ENCODE measurements at regions not wholly inside any gene's neighbourhood (a gene's known extent, or its start where the extent isn't known, plus 50 kb on each side); places are given as distances from the start of the nearest gene placed in this dataset.
"Not testable (repeated sequence)": the region's sequence is repeated elsewhere in the genome, so short reads cannot be mapped to it uniquely, and the experiment has no call there.

DNA sequence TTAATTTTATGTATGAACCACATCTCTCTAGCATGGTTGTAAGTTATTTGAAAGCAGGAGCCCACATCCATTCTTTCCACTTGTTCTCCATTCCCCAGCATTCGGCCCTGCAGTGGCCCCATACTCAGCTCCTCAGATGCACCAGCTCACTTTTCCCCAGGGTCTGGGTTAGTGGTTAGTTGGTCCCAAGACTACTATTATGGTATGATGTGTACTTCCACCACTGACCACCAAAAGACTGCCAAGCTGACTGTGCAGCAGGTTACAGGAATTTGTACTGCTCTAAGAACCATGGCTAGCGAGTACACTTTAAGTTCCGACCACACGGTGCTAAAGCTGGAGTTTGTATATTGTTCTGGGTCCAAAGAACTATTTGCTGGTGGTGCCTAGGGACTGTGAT lies 413.6 kb upstream of the TCF4 start:
- no peak for DNase-seq

- no peak for DNase-seq
Measured at GRCh38 chr18:56000041-56000440, 412.0 kb upstream of the TCF4 start.

- DNase-seq, result no peak
Measured at GRCh38 chr18:55999641-56000040, 411.6 kb upstream of the TCF4 start.

GRCh38 chr18:55998801-55999385 lies 410.9 kb upstream of the TCF4 start:
- no peak for DNase-seq

GRCh38 chr18:55998071-55998522 lies 410.1 kb upstream of the TCF4 start:
- no peak for DNase-seq

DNA sequence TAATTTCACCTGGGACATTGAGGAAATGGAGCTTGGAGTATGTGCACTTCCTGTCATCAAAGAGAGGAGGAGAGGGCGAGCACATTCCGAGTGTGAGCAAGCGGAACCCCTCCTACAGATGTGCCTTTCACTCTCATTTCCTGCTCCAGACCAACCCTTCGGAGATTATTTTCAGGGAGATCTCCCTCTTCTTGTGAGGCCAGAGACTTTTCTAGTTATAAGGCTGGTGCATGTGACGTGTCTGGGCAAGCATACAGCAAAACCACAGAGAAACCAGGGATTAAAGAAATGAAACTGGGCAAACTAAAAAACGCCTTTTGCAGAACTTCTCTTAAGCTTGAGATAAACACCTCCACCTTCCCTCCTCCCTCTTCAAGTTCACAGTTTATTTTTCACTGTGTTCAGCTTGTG lies 409.2 kb upstream of the TCF4 start:
- DNase-seq, result no peak

DNA sequence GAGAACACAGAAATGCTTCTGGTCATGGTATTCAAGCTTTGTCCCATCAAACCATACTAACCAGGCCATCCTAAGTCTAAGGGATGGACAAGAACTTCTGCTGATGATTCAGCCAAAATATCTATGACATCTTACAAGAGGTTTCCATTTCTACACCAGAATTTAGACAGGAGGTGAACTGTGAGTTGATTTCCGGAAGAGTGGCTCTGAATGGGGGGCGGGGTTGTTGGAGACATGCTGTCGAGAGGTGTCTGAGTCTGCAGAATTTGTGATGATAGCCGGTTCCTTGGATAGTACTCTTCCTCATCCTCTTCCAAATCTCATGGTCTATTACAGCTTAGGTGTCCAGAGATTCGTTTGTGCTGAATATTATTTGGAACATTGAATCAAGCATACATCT lies 408.7 kb upstream of the TCF4 start:
- DNase-seq, result no peak

DNA sequence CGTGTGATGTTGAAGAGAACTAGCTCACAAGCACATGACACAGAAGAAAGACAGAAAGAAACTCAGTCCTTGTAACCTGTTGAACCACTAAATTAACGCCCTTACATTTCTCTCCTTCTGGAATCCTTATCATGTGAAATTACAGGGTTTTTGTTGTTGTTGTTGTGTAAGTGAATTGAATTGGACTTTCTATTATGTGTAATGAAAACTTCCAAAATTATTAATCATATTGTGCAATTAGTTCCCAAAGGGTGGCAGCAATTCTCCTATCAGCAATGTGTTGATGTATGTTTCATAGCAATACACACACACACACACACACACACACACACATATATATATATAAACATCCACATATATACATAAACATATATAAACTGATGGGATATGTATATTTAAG lies 402.2 kb upstream of the TCF4 start:
- DNase-seq, result no peak

DNA sequence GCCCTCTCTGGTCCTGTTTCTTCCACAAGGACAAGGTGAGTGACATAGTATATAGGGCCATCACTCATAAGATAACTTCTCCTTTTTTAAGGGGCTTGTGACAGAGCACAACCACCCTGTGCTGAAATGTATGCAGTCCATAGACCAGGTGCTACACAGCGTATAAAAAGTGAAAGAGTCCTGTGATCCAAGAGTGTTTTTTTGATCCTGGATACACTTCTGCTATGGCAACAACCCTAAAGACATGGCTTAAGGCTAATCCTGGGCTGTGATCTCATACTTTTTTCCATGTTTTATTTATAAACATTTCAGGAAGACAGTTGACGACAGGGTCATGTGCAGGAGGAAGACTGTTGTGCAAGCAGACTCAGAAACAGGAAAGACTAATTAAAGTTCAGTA lies 400.5 kb upstream of the TCF4 start:
- no peak for DNase-seq

DNA sequence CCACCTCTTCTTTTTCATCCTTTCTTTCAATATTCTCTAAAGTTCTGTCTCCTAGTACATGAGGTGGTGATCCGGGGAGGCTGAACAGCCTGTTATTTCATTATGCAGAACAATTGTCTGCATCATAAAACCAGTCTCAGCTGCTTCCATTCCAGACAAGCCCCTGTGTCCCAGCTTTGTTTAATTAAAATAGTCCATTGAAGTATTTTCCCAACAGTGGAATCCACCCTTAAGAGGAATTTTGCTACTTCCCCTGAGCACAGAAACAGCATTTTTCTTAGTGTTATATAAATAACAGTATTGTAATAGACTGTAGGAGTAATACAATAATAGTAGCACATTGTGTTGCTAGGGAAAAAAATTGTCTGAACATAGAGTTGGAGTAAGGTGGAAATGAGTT lies 395.4 kb upstream of the TCF4 start:
- no peak for DNase-seq

DNA sequence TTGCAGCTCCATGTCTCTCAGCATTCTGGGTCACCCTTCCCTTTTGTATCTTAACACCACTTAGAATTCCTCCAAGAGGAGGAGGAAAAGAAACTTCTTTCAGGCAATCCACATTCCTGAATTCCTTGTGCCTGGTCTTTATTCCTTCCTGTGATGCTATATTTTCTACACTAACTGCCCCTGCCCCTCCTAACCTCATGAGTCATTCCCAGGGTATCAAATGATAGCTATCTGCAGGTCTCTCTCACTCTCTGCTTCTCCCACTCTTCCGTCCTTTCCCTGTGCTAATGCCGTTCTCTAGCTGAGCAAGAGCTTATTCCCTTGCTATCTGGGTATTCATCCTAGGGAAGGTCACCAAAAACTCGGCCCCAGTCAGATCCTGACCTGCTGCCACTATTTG lies 395.0 kb upstream of the TCF4 start:
- no peak for DNase-seq

GRCh38 chr18:55981712-55982475 lies 393.9 kb upstream of the TCF4 start:
- no peak for DNase-seq

GRCh38 chr18:55974521-55974920 lies 386.5 kb upstream of the TCF4 start:
- no peak for DNase-seq

DNA sequence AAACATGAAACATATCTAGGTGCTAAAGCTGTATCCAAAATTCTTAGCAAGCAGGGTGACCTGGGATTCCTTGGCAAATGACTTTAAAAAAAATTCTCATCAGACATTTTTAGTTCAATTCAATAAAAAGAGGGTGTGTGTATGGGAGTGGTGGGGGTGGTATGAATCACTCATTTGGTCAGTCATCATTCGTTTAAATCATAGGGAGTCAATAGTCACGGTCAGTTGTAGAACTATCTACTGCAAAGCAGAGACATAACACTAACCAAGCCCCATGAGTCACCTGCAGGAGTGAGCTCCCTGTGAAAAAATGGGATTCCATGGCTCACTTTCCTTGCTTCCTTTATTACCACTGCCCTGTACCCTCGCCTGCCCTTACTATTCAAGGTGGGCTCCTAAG lies 380.6 kb upstream of the TCF4 start:
- DNase-seq, result no peak

DNA sequence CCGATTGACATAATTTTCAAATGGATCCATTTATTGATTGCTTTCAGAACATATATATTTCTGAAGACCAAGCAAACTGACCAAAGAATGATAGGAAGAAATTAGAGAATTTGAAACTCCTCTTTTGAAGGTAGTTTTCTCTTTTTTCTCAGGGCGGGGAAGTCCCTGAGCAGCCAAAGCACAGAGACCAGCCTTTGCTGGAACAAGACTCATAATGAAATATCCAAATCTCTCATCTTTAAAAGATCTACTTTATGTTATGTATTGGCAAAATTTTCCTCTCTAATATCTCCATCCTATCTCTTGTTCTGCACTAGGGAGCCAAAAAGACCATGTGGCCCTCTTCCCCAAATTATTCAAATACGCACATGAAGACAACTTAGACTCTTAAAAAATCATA lies 379.0 kb upstream of the TCF4 start:
- no peak for DNase-seq

GRCh38 chr18:55964171-55964570 lies 376.2 kb upstream of the TCF4 start:
- no peak for DNase-seq

- no peak for DNase-seq
Measured at GRCh38 chr18:55953326-55953725, 365.3 kb upstream of the TCF4 start.

- not testable (repeated sequence) for DNase-seq
Measured at GRCh38 chr18:55951738-55952137, 363.7 kb upstream of the TCF4 start.

- no peak for DNase-seq
Measured at GRCh38 chr18:55950379-55951166, 362.6 kb upstream of the TCF4 start.

DNA sequence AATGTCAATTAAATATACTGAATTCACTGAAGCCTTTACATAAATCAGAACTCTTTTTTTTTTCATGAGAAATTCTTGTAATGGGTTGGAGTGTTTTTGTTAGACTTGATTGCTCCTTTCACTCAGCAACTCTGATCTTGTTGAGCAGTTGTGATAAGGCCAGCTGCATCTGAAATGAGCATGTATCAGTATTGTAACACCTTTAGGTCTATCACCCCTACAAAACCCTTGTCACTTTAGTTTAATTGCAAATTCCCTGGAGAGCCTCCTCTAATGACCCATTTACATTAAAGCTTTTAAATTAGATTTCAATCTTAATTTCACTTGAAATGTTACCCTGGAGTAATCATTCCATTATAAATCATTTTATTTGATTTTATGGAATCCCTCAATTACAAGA lies 346.8 kb upstream of the TCF4 start:
- DNase-seq, result no peak

- no peak for DNase-seq
Measured at GRCh38 chr18:55932675-55933074, 344.7 kb upstream of the TCF4 start.

DNA sequence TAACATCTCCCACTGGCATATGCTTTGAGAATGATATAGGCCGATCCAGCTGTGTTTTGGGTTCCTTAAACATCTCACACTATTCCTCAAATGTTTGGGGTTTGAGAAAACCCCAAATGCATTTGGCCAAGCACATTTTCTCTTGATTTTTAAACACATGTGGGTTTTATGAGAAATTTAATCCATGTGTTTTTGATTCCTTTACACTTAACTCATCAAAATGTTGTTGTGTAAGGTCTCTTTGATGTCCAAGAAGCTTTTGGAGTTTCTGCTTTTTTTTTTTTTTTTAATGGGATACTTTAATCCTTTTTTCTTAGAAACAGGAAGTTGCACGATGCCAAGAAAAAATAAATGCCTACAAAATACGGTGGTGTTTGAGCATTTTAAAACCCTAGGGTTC lies 339.8 kb upstream of the TCF4 start:
- DNase-seq, result no peak

DNA sequence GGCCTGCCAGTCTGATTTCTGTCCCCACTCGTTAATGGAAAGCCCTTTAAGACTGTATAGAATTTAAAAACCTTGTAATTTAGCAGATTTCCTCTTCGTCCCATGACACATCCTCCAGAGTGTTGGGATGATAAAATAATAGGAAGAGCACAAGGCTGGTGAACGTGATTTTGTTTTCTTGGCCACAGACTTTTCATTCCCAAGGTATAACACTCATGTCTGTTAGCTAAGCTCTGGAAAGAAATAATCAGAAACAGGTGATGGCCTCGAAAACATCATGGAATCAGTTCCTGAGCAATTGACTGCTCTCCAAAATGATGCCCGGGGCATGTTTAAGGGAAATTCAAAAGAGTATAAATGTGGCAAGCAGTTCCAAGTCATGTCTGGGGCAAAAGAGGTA lies 337.8 kb upstream of the TCF4 start:
- DNase-seq, result no peak

DNA sequence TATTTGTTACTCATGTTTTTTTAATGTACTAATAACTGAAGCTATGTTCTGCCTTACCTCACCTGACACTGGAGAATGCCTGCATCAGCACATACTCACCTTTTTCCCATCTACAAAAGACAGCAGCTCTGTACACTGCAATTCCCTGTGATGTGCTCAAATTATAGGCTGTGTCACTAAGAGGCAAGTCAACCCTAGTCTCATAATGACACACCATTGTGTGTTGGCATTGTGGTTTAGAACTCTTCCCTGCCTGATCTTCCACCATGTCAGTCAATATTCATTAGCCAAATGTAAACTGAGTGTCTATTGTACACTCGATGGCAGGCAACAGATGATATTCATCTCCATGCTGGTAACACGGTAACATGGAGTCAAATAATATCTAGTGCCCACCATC lies 332.1 kb upstream of the TCF4 start:
- no peak for DNase-seq

Measured in SHP77 treated with DMSO at 0.1 percent for 48 hours (cell line).